GM12878 (cell line): ENCODE measurements at regions not wholly inside any gene's neighbourhood (a gene's known extent, or its start where the extent isn't known, plus 50 kb on each side); places are given as distances from the start of the nearest gene placed in this dataset.

Experiments
- ATAC-seq: fragments of 200-7000 bp; cut with Tn5 transposase; 3 replicates; pipeline ENCODE4 v1.9.1; 2020; ENCODE audit warnings: mild to moderate bottlenecking, moderate library complexity
- BruUV-seq: library from RNA; stranded (reverse); fragments of 400-500 nt; replicated peaks from 2 replicates; lab custom pipeline; 2021; lab: Mats Ljungman, UMichigan
- CTCF ChIA-PET: fragments of 300-600 bp; sonication (Branson Sonifier 250); formaldehyde crosslinking; extraction: SDS; loops from one replicate; lab custom pipeline; 2021; ENCODE audit warnings: inconsistent platforms; lab: Yijun Ruan, JAX
- POLR2A ChIA-PET: fragments of 350-600 bp; formaldehyde crosslinking; extraction: SDS; loops from one replicate; lab custom pipeline; 2021; ENCODE audit warnings: inconsistent platforms; lab: Charles Lee
- RAD21 ChIA-PET: fragments of 300-600 bp; sonication (Branson Sonifier 250); formaldehyde crosslinking; loops from one replicate; lab custom pipeline; 2023; ENCODE audit warnings: antibody characterized with exemption; ENCODE audit not compliant: unreplicated experiment; lab: Charles Lee
- SMC1A ChIA-PET: fragments of 300-600 bp; sonication (Branson Sonifier 250); formaldehyde crosslinking; loops from one replicate; lab custom pipeline; 2023; ENCODE audit not compliant: unreplicated experiment, uncharacterized antibody; lab: Charles Lee
- DNase-seq: peaks from one replicate; pipeline ENCODE4 v3.0.0-alpha.2; 2011; ENCODE audit warnings: low read depth, low spot score
- FAIRE-seq: peaks from 3 replicates; lab custom pipeline; 2011; peaks lifted over from hg19 to GRCh38; lab: Jason Lieb, UNC
- H2AFZ ChIP-seq: 2 replicates; pipeline ENCODE4 v1.6.0; 2011; ENCODE audit warnings: low read depth, low read length, control low read depth; ENCODE audit not compliant: control insufficient read depth
- H3K27ac ChIP-seq: 2 replicates; pipeline ENCODE4 v1.5.1; 2011; ENCODE audit warnings: control low read depth; ENCODE audit not compliant: control insufficient read depth, insufficient read depth
- H3K27me3 ChIP-seq, 2 experiments: replicated peaks in 1 of 2; 2 replicates each; pipeline versions ENCODE4 v1.6.0 to v1.6.1; 2011; ENCODE audit warnings: low read length in 1 of 2; ENCODE audit not compliant: control insufficient read depth in 2 of 2, insufficient read depth in 2 of 2
- H3K36me3 ChIP-seq, 2 experiments: 2 replicates each; pipeline ENCODE4 v1.5.1; 2011; ENCODE audit warnings: low read length in 1 of 2; ENCODE audit not compliant: control insufficient read depth in 2 of 2, insufficient read depth in 2 of 2
- H3K4me1 ChIP-seq: 2 replicates; pipeline ENCODE4 v1.6.1; 2011; ENCODE audit warnings: mild to moderate bottlenecking, low read length, moderate library complexity, mixed read lengths; ENCODE audit not compliant: control insufficient read depth, insufficient read depth
- H3K4me2 ChIP-seq: 2 replicates; pipeline ENCODE4 v1.6.0; 2011; ENCODE audit warnings: control low read depth; ENCODE audit not compliant: control insufficient read depth, insufficient read depth
- H3K4me3 ChIP-seq: fragments of 200-600 bp; sonication (generic); 2 replicates; pipeline ENCODE4 v1.5.1; 2016
- H3K79me2 ChIP-seq: 2 replicates; pipeline ENCODE4 v1.6.0; 2011; ENCODE audit warnings: low read length; ENCODE audit not compliant: control insufficient read depth, insufficient read depth
- H3K9ac ChIP-seq: 2 replicates; pipeline ENCODE4 v1.8.0; 2011; ENCODE audit warnings: low read length, control low read depth, mixed read lengths; ENCODE audit not compliant: control insufficient read depth, insufficient read depth
- H3K9me3 ChIP-seq: replicated peaks from 3 replicates; pipeline ENCODE4 v1.5.1; 2011; ENCODE audit warnings: mild to moderate bottlenecking, low read length; ENCODE audit not compliant: control insufficient read depth, insufficient read depth
- H4K20me1 ChIP-seq: 2 replicates; pipeline ENCODE4 v1.6.0; 2011; ENCODE audit not compliant: control insufficient read depth, insufficient read depth
- E2F8 ChIP-seq: fragments of 450-650 bp; IDR thresholded peaks from 2 replicates; pipeline ENCODE4 v1.6.1; 2018; ENCODE audit warnings: mild to moderate bottlenecking, low read depth, moderate library complexity; ENCODE audit not compliant: partially characterized antibody
- EED ChIP-seq: sonication (generic); IDR thresholded peaks from 2 replicates; pipeline ENCODE4 v1.6.1; 2016; ENCODE audit warnings: antibody characterized with exemption, low read depth
- FOXK2 ChIP-seq: fragments of 450-650 bp; IDR thresholded peaks from 2 replicates; pipeline ENCODE4 v1.6.1; 2017; ENCODE audit warnings: mild to moderate bottlenecking, moderate library complexity
- IKZF1 ChIP-seq: fragments of 450-650 bp; conservative IDR thresholded peaks from 2 replicates; pipeline ENCODE4 v1.6.1; 2017; ENCODE audit warnings: antibody characterized with exemption, mild to moderate bottlenecking
- IRF3 ChIP-seq: fragments of 450-650 bp; IDR thresholded peaks from 2 replicates; pipeline ENCODE4 v1.6.1; 2014; ENCODE audit warnings: mild to moderate bottlenecking
- KDM1A ChIP-seq: fragments of 200-600 bp; sonication (generic); IDR thresholded peaks from 2 replicates; pipeline ENCODE4 v1.6.1; 2016; ENCODE audit warnings: borderline replicate concordance
- NR2F1 ChIP-seq: fragments of 450-650 bp; conservative IDR thresholded peaks from 2 replicates; pipeline ENCODE4 v1.6.1; 2017; ENCODE audit warnings: mild to moderate bottlenecking
- POLR2A ChIP-seq: IDR thresholded peaks from 2 replicates; pipeline ENCODE4 v1.6.1; 2011; ENCODE audit warnings: low read depth, mild to moderate bottlenecking, low read length
- RFX5 ChIP-seq: IDR thresholded peaks from 2 replicates; pipeline ENCODE4 v1.6.1; 2011; ENCODE audit warnings: low read depth, low read length, improper control_type of control experiment
- SP1 ChIP-seq: IDR thresholded peaks from one replicate; pipeline ENCODE4 v1.6.1; 2011; ENCODE audit warnings: low read depth, low read length
- TCF12 ChIP-seq: IDR thresholded peaks from 2 replicates; pipeline ENCODE4 v1.6.1; 2011; ENCODE audit warnings: low read depth, mild to moderate bottlenecking, low read length
- YY1 ChIP-seq: IDR thresholded peaks from 2 replicates; pipeline ENCODE4 v1.6.1; 2011; ENCODE audit warnings: low read depth, mild to moderate bottlenecking, low read length
- ZNF592 ChIP-seq: fragments of 450-650 bp; IDR thresholded peaks from 2 replicates; pipeline ENCODE4 v1.6.1; 2017; ENCODE audit warnings: mild to moderate bottlenecking, moderate library complexity
- WGBS: methylation state at CpG from one replicate; pipeline ENCODE4 v1.1.6; 2016; ENCODE audit warnings: low lambda C conversion rate; ENCODE audit not compliant: insufficient replicate concordance, insufficient coverage; ENCODE audit errors: missing lambda C conversion rate; 5-methylcytosine and 5-hydroxymethylcytosine counted together
- in situ Hi-C: fragments of 300-500 bp; cut with MboI; formaldehyde crosslinking; loops from 9 replicates; pipeline ENCODE4 v1.14.3; 2018; ENCODE audit warnings: mixed read lengths
- intact Hi-C: fragments of 100-400 bp; cut with micrococcal nuclease; formaldehyde crosslinking; loops from one replicate; pipeline ENCODE4 v1.14.2; 2022; ENCODE audit not compliant: unreplicated experiment

- TF ChIP-seq E2F8 (no peak), RFX5 (no peak), TCF12 (no peak), NR2F1 (no peak), SP1 (no peak), KDM1A (no peak)
These were observed 774.7 kb upstream of the ADGRL4 start (continued) for GRCh38 chr1:79781261-79781660.

- in situ Hi-C loops (no loop called here), intact Hi-C loops (no loop called here)
- DNase-seq (peak; percentile 55), ATAC-seq (peak; percentile 100), FAIRE-seq (no peak)
- Histone ChIP-seq H3K9me3 (no peaks in the 10 kb centered on the region), H3K9ac (no peak overlapping the region), H2AFZ (no peak overlapping the region), H3K4me2 (no peak overlapping the region; the same call in 1 of the 2 replicates), H3K4me1 (0 out of 2 replicates have a peak, but pooled peaks cover 3% of the 10 kb centered on the region), H4K20me1 (no peaks in the 10 kb centered on the region), H3K4me3 (no peak overlapping the region), H3K79me2 (no peaks in the 10 kb centered on the region), H3K27ac (no peak overlapping the region), H3K36me3 (no peaks in the 10 kb centered on the region), H3K27me3 (no peaks in the 10 kb centered on the region)
- ChIA-PET RAD21 (no interaction called here), POLR2A (no interaction called here), SMC1A (interaction anchor here (0.6 to 1.5 kb wide), 2 partner anchors 13 to 39 kb away, joined by 3 read pairs; no protein-coding TSS in a partner anchor), CTCF (interaction anchor here (0.6 kb wide), 1 partner anchor 13 kb away, joined by 3 read pairs; no protein-coding TSS in a partner anchor)
- no TSS peak for BruUV-seq
- WGBS = 0% methylated on average over 2 of the region's 2 CpGs
- TF ChIP-seq NR2F1 (no peak), ZNF592 (no peak), EED (no peak), FOXK2 (no peak), IRF3 (no peak), IKZF1 (no peak; the same call in 1 of the 2 replicates), YY1 (no peak), POLR2A (no peak)
These were observed 771.1 kb upstream of the ADGRL4 start for GRCh38 chr1:79777481-79778219.
